ENCODE measurements at regions not wholly inside any gene's neighbourhood (a gene's known extent, or its start where the extent isn't known, plus 50 kb on each side); places are given as distances from the start of the nearest gene placed in this dataset.

DNA sequence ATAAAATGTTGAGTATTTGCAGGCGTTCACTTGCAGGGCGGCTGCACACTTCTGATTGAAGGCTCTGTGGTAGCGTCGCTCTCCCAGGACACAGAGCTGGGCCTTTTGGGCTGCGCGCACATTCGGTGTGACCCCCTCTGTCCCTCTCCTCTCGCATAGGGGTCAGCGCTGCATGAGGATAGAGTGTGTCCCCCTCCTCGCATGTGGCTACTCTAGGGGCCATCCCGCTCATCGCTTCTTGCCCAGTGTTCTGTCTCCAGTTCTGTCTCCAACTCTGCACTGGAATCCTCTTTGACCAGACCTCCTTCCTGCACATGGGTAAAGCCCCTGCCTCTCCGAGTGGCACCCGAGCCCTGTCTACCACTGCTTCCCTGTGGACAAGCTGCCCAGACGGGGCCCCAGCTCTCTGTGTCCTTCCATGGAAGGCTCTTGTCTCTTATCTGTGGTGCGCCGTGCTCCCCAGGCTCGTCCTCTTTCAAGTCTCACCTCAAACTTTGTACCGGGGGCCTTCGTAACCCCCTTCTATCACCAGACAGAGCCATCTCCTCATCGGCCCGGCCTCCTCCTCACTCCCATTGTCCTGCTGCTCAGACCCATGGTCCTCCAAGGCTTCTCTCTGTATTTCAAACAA, 278.0 kb upstream of the HDAC4 start:
- H3K27ac ChIP-seq (replicated peaks), result no peak overlapping the region
- no peak overlapping the region for H3K4me3 ChIP-seq (replicated peaks; ENCODE audit: insufficient read depth, low read length)
- no peaks in the 10 kb centered on the region for H3K27me3 ChIP-seq (ENCODE audit: insufficient read depth, poor library complexity, severe bottlenecking)
- no peak for TF ChIP-seq SPI1 (IDR thresholded peaks at IDR 0.05; ENCODE audit: borderline replicate concordance, low read depth)
- TF ChIP-seq, protein P1, sequence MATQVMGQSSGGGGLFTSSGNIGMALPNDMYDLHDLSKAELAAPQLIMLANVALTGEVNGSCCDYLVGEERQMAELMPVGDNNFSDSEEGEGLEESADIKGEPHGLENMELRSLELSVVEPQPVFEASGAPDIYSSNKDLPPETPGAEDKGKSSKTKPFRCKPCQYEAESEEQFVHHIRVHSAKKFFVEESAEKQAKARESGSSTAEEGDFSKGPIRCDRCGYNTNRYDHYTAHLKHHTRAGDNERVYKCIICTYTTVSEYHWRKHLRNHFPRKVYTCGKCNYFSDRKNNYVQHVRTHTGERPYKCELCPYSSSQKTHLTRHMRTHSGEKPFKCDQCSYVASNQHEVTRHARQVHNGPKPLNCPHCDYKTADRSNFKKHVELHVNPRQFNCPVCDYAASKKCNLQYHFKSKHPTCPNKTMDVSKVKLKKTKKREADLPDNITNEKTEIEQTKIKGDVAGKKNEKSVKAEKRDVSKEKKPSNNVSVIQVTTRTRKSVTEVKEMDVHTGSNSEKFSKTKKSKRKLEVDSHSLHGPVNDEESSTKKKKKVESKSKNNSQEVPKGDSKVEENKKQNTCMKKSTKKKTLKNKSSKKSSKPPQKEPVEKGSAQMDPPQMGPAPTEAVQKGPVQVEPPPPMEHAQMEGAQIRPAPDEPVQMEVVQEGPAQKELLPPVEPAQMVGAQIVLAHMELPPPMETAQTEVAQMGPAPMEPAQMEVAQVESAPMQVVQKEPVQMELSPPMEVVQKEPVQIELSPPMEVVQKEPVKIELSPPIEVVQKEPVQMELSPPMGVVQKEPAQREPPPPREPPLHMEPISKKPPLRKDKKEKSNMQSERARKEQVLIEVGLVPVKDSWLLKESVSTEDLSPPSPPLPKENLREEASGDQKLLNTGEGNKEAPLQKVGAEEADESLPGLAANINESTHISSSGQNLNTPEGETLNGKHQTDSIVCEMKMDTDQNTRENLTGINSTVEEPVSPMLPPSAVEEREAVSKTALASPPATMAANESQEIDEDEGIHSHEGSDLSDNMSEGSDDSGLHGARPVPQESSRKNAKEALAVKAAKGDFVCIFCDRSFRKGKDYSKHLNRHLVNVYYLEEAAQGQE (IDR thresholded peaks at IDR 0.05; ENCODE audit: insufficient replicate concordance, low read depth), result no peak
- TF ChIP-seq CTCF (IDR thresholded peaks at IDR 0.05; ENCODE audit: insufficient read depth, low read length), result no peak
- TF ChIP-seq GABPA (IDR thresholded peaks at IDR 0.05; ENCODE audit: low read depth), result no peak
- TF ChIP-seq POLR2AphosphoS5 (IDR thresholded peaks at IDR 0.05; ENCODE audit: low read depth), result no peak
- DNase-seq (ENCODE audit: low read depth in 1 of 2, low spot score in 1 of 2), result no peak

DNA sequence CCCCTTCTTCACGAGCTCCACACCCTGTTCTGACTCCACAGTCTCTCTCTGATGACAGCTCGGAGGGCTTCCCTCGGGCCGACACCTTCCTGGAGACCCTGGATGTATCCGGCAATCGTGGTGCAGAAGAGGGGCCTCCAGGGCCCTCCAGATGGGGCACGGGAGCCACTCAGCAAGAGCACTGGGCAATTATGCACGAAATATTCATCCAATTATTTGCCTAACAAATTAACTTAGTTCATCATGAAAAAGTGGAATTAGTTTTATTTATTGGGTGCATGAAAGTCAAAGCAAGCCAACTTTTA, 277.3 kb upstream of the HDAC4 start:
- TF ChIP-seq SPI1 (IDR thresholded peaks at IDR 0.05; ENCODE audit: borderline replicate concordance, low read depth) (no peak), GABPA (IDR thresholded peaks at IDR 0.05; ENCODE audit: low read depth) (no peak), CTCF (IDR thresholded peaks at IDR 0.05; ENCODE audit: insufficient read depth, low read length) (no peak), POLR2AphosphoS5 (IDR thresholded peaks at IDR 0.05; ENCODE audit: low read depth) (no peak)
- TF ChIP-seq, protein P1 (IDR thresholded peaks at IDR 0.05; ENCODE audit: insufficient replicate concordance, low read depth), result no peak
- DNase-seq (ENCODE audit: low read depth in 1 of 2, low spot score in 1 of 2), result no peak
- no peaks in the 10 kb centered on the region for H3K27me3 ChIP-seq (ENCODE audit: insufficient read depth, poor library complexity, severe bottlenecking)
- no peak overlapping the region for H3K27ac ChIP-seq (replicated peaks)
- H3K4me3 ChIP-seq (replicated peaks; ENCODE audit: insufficient read depth, low read length), result no peak overlapping the region

- no peak for DNase-seq (ENCODE audit: low read depth in 1 of 2, low spot score in 1 of 2)
- Histone ChIP-seq H3K4me3 (replicated peaks; ENCODE audit: insufficient read depth, low read length) (no peak overlapping the region), H3K27ac (replicated peaks) (no peak overlapping the region), H3K27me3 (ENCODE audit: insufficient read depth, poor library complexity, severe bottlenecking) (no peaks in the 10 kb centered on the region)
- no peak for TF ChIP-seq SPI1 (IDR thresholded peaks at IDR 0.05; ENCODE audit: borderline replicate concordance, low read depth)
- TF ChIP-seq, protein P1 (IDR thresholded peaks at IDR 0.05; ENCODE audit: insufficient replicate concordance, low read depth), result no peak
- no peak for TF ChIP-seq CTCF (IDR thresholded peaks at IDR 0.05; ENCODE audit: insufficient read depth, low read length)
- no peak for TF ChIP-seq GABPA (IDR thresholded peaks at IDR 0.05; ENCODE audit: low read depth)
- TF ChIP-seq POLR2AphosphoS5 (IDR thresholded peaks at IDR 0.05; ENCODE audit: low read depth), result no peak
These were observed 276.8 kb upstream of the HDAC4 start for GRCh38 chr2:239677453-239678185.
